GM21576 (cell line): ENCODE measurements at regions not wholly inside any gene's neighbourhood (a gene's known extent, or its start where the extent isn't known, plus 50 kb on each side); places are given as distances from the start of the nearest gene placed in this dataset.
"Not testable (repeated sequence)": the region's sequence is repeated elsewhere in the genome, so short reads cannot be mapped to it uniquely, and the experiment has no call there.

Experiments
- ATAC-seq: cut with Tn5 transposase; IDR thresholded peaks from one replicate; pipeline ENCODE4 v1.9.1; 2021; ENCODE audit warnings: mild to moderate bottlenecking, moderate library complexity; ENCODE audit not compliant: unreplicated experiment

GRCh38 chr3:88775026-88775690, 332.3 kb upstream of the EPHA3 start:
- no peak for ATAC-seq

- ATAC-seq, result no peak
Observed at GRCh38 chr3:88779482-88779881, 327.9 kb upstream of the EPHA3 start.

- ATAC-seq, result no peak
Observed at GRCh38 chr3:88784925-88785324, 322.5 kb upstream of the EPHA3 start.

GRCh38 chr3:88785841-88786240, 321.6 kb upstream of the EPHA3 start:
- ATAC-seq, result no peak

GRCh38 chr3:88795503-88795902, 311.9 kb upstream of the EPHA3 start:
- no peak for ATAC-seq

- ATAC-seq, result no peak
Observed at GRCh38 chr3:88807491-88808105, 299.8 kb upstream of the EPHA3 start.

GRCh38 chr3:88809993-88810392, 297.4 kb upstream of the EPHA3 start:
- ATAC-seq, result no peak

- no peak for ATAC-seq
Observed at GRCh38 chr3:88810455-88810854, 297.0 kb upstream of the EPHA3 start.

- ATAC-seq, result no peak
Observed at GRCh38 chr3:88811096-88811495, 296.3 kb upstream of the EPHA3 start.

GRCh38 chr3:88812576-88812975, 294.8 kb upstream of the EPHA3 start:
- no peak for ATAC-seq

GRCh38 chr3:88816445-88816844, 291.0 kb upstream of the EPHA3 start:
- ATAC-seq, result no peak

GRCh38 chr3:88824666-88825564, 282.5 kb upstream of the EPHA3 start:
- ATAC-seq, result no peak

- ATAC-seq, result no peak
Observed at GRCh38 chr3:88828466-88828865, 279.0 kb upstream of the EPHA3 start.

- ATAC-seq, result no peak
Observed at GRCh38 chr3:88852606-88853005, 254.8 kb upstream of the EPHA3 start.

- no peak for ATAC-seq
Observed at GRCh38 chr3:88863196-88863595, 244.2 kb upstream of the EPHA3 start.

GRCh38 chr3:88876724-88877123, 230.7 kb upstream of the EPHA3 start:
- no peak for ATAC-seq

- ATAC-seq, result no peak
Observed at GRCh38 chr3:88879905-88880304, 227.5 kb upstream of the EPHA3 start.

- ATAC-seq, result peak; percentile 53
Observed at GRCh38 chr3:88882121-88882520, 225.3 kb upstream of the EPHA3 start.

- ATAC-seq, result not testable (repeated sequence)
Observed at GRCh38 chr3:88886624-88887023, 220.8 kb upstream of the EPHA3 start.

- no peak for ATAC-seq
Observed at GRCh38 chr3:88896026-88896425, 211.4 kb upstream of the EPHA3 start.

GRCh38 chr3:88912294-88912877, 195.0 kb upstream of the EPHA3 start:
- ATAC-seq, result no peak
